ENCODE measurements at regions not wholly inside any gene's neighbourhood (a gene's known extent, or its start where the extent isn't known, plus 50 kb on each side); places are given as distances from the start of the nearest gene placed in this dataset.
"Not testable (repeated sequence)": the region's sequence is repeated elsewhere in the genome, so short reads cannot be mapped to it uniquely, and the experiment has no call there.

DNA sequence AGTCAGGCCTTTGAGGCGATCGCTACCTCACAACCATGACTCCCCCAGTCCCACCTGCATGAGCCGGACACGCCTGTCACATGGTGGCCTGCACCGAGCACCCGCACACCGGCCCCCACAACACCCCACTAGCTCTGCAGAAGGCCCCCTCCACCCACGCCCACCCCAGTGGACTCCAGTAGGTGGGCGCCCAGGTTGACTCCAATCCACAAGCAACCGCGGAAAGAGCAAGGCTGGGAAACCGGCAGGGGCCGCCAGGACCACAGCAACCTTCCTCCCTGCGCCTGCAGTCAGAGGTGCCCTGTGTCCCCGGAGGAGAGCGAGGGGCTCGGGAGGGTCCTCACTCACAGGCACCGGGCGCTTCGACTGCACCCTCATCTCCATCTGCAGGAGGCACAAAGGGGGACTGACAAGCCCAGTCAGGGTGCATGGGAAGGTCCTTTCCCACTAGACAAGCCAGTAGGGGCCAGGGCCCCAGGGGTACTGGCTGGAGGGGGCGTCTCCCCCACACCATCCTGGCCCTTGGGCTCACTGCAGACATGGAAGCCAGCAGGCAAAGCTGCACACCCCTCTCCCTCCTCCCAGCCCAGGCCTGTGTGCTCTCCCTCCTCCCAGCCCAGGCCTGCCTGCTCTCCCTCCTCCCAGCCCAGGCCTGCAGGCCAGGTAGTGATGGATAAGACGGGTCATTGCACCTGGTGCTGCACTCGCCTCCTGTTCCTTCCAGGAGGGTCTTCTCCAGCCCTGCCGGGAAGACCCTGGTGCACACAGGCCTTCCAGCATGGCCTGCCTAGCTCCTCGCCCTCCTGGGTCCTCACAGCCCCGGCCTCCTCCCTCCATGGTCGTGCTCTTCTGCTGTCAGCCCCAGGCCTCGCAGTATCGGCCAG lies 137.2 kb downstream of the DLL1 start:
- DNase-seq: peak in 5 of 10 donors; percentile 7 to 86 (median 65)
- intact Hi-C loops (cut with DNase I): no loop called here

DNA sequence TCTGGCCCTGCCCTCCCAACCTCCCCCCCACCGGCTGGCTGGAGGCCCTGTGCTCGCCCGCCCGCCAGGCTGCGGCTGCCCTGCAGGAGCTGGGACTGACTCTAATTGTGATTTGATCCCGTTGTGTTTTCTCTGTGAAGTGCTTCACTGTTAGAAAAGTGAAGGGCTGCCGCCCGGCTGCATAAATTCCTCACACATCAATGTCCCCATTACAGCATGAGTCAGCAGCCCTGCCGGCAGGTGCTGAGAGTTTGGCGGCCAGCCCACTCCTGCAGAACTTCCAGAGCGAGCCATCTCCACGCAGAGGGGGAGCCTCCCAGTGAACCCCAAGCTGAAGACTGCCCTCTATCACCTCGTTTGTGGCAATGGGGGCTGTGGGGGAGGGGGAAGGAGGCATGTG lies 137.9 kb downstream of the DLL1 start:
- DNase-seq: peak in 8 of 10 donors; percentile 46 to 94 (median 70)
- intact Hi-C loops (cut with DNase I): no loop called here

GRCh38 chr6:170152124-170152926 lies 138.6 kb downstream of the DLL1 start:
- intact Hi-C loops (cut with DNase I): no loop called here
- DNase-seq: peak in 9 of 10 donors; percentile 31 to 92 (median 60)

DNA sequence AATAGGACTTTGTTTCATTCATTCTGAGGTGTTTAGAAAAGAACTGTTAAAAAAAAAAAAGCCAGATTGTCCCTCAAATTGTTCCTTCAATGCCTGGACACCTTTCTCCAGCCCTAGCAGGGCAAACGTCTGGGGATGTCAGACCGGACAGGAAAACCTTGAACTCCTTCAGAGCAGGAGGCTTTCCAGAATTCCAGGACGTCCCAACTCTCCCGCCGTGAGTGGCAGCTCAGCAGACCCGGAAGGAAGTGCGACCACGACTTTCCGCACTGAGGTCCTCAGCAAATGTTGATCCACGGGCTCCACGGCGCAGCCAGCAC lies 139.1 kb downstream of the DLL1 start:
- intact Hi-C loops (cut with DNase I): no loop called here
- DNase-seq: no peak

- intact Hi-C loops (cut with DNase I): no loop called here
- peak in 5 of 10 donors; percentile 16 to 85 (median 65) for DNase-seq
Measured at GRCh38 chr6:170151321-170151771, 139.5 kb downstream of the DLL1 start.

DNA sequence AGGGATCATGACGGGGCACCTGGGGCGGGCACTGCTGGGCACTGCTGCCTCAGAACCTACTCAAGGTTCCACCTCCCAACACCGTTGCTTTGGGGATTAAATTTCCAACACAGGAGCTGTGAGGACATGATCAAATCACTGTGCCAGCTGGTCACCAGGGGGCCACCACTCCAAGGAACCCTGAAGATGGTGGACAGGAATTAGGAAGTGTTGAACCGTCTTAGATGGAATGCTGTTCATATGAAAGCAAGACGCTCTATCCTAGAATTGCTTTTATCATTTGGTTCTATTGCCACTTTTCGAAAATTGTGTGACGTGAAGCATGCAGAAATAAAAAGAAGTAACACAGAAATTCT lies 140.3 kb downstream of the DLL1 start:
- DNase-seq: peak in 2 of 10 donors; percentile 2 to 22
- intact Hi-C loops (cut with DNase I): no loop called here

- intact Hi-C loops (cut with DNase I): no loop called here
- DNase-seq: peak in 4 of 10 donors; percentile 4 to 72 (median 64)
Measured at GRCh38 chr6:170149681-170150589, 140.9 kb downstream of the DLL1 start.

DNA sequence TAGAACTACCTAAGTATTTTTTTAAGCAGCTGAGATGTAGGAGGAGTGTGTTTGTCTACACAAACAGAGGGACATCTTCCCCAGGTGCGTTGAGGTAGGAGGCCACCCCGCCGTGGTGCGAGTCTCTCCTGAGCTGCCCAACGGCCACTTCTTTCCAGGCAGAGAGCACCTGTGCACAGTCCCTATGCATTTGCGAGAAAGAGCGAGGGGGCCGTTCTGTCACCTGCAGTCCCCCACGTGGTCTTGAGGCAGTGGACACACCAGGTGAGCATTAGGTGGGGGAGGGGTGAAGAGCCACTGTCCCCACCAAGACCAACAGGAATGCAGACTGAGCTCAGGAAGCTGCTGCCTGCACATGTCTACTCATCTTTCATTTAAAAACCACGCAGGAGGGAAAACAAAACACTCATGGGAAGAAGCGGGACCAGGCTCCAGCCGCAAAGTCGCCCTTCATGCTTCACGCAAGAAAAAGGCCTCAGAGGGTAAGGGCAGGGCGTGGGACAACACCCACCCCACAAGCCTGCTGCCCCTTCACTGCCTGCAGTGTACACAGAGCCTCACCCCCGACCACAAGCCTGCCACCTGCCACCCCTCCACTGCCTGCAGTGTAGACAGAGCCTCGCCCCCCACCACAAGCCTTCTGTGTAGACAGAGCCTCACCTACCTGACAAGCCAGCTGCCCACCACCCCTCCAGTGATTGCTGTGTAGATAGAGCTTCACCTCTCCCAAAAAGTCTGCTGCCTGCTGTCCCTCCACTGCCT lies 142.0 kb downstream of the DLL1 start:
- intact Hi-C loops (cut with DNase I): no loop called here
- peak in 3 of 10 donors; percentile 22 to 77 (median 50) for DNase-seq

GRCh38 chr6:170147832-170148708 lies 142.8 kb downstream of the DLL1 start:
- intact Hi-C loops (cut with DNase I): no loop called here
- peak in 6 of 10 donors; percentile 35 to 91 (median 68) for DNase-seq

- peak in 9 of 10 donors; percentile 46 to 95 (median 75) for DNase-seq
- intact Hi-C loops (cut with DNase I): no loop called here
Measured at GRCh38 chr6:170147056-170147787, 143.7 kb downstream of the DLL1 start.

DNA sequence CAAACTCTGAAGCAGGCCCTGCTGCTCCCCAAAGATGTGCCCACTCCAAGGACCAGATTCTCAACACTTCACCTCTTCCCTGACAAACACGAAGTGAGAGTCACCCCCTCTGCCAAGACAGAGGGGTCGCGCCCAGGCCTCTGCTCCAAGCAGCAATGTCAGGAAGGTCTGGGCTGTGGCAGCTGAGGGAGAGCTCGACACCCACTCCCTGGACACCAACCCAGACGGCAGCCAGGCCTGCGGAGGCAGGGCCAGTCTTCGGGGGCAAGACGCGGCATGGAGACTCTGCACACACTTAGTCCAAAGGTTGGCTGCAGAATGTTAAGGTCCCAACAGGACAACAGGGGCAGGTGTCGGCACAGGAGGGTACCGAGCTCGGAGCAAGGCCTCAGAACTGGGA lies 144.2 kb downstream of the DLL1 start:
- intact Hi-C loops (cut with DNase I): no loop called here

GRCh38 chr6:170146131-170146530 lies 144.7 kb downstream of the DLL1 start:
- intact Hi-C loops (cut with DNase I): not testable (repeated sequence)
- DNase-seq: peak in 1 of 10 donors; percentile 8

More for the DNA sequence above, 144.2 kb downstream of the DLL1 start:
- DNase-seq: peak in 3 of 10 donors; percentile 6 to 65 (median 59)

- DNase-seq: peak in 3 of 10 donors; percentile 1 to 38 (median 21)
- intact Hi-C loops (cut with DNase I): not testable (repeated sequence)
Measured at GRCh38 chr6:170145716-170146115, 145.2 kb downstream of the DLL1 start.

GRCh38 chr6:170145272-170145592 lies 145.6 kb downstream of the DLL1 start:
- peak in 3 of 10 donors; percentile 12 to 23 (median 23) for DNase-seq
- intact Hi-C loops (cut with DNase I): no loop called here

GRCh38 chr6:170144571-170145271 lies 146.2 kb downstream of the DLL1 start:
- intact Hi-C loops (cut with DNase I): no loop called here

GRCh38 chr6:170143401-170144150 lies 147.3 kb downstream of the DLL1 start:
- peak in 5 of 10 donors; percentile 6 to 65 (median 37) for DNase-seq
- intact Hi-C loops (cut with DNase I): no loop called here

More at GRCh38 chr6:170144571-170145271, 146.2 kb downstream of the DLL1 start:
- no peak for DNase-seq

All from posterior cingulate gyrus (tissue), 11 donors.